ENCODE measurements at regions not wholly inside any gene's neighbourhood (a gene's known extent, or its start where the extent isn't known, plus 50 kb on each side); places are given as distances from the start of the nearest gene placed in this dataset.

DNA sequence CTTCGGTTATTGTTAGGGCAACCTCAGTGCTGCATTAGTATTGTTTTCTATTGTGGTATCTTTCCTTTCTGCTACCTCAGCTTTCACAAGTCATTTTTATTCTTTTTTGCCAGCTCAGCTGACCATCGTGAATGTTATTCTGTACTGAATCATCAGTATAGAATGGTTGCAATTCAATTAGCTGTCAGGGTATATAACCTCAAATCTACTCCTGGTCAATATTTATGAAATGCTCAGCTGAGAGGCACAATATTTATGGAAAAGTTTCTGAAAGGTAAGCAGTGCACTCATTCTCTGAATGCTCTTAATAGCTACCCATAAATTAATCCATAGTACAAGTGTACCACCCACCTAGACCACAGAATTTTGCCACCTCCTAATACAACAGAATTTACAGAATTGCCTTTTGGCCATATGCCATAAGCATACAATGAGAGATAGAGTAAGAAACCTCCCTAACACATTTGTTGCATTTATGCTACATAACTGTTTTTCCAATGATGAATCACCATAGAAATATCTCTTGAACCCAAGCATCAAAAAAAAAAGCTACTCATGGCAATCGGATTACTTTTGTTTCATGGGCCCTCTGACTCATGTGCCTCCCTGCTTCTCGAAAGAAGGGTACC is 732.6 kb upstream of the CHRM3 start:
- BruUV-seq (replicated peaks) = no TSS peak
- in situ Hi-C loops (cut with HindIII; ENCODE audit: extremely low pct_ligation_motif_present, low pct_unique_long_range_greater_than_20kb) (no loop called here), intact Hi-C loops (cut with micrococcal nuclease; ENCODE audit: unreplicated experiment) (no loop called here)
- ChIA-PET POLR2A (no interaction called here), CTCF (ENCODE audit: low intra/inter-chr PET ratio, low total read pairs) (no interaction called here)
- TF ChIP-seq, protein P1, sequence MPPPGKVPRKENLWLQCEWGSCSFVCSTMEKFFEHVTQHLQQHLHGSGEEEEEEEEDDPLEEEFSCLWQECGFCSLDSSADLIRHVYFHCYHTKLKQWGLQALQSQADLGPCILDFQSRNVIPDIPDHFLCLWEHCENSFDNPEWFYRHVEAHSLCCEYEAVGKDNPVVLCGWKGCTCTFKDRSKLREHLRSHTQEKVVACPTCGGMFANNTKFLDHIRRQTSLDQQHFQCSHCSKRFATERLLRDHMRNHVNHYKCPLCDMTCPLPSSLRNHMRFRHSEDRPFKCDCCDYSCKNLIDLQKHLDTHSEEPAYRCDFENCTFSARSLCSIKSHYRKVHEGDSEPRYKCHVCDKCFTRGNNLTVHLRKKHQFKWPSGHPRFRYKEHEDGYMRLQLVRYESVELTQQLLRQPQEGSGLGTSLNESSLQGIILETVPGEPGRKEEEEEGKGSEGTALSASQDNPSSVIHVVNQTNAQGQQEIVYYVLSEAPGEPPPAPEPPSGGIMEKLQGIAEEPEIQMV (CRISPR knock-in tag; IDR thresholded peaks at IDR 0.05; ENCODE audit: low read depth) = no peak
- no peak for TF ChIP-seq ZNF33A (CRISPR knock-in tag; IDR thresholded peaks at IDR 0.05; ENCODE audit: borderline replicate concordance)
- TF ChIP-seq CHD4 (IDR thresholded peaks at IDR 0.05; ENCODE audit: borderline replicate concordance, low read length) = no peak
- no peak for TF ChIP-seq ELF4 (CRISPR knock-in tag; IDR thresholded peaks at IDR 0.05; ENCODE audit: borderline replicate concordance)
- no peak for TF ChIP-seq TAF1 (CRISPR knock-in tag; IDR thresholded peaks at IDR 0.05)
- no peak for TF ChIP-seq ZNF543 (CRISPR knock-in tag; IDR thresholded peaks at IDR 0.05)
- TF ChIP-seq, protein P2, sequence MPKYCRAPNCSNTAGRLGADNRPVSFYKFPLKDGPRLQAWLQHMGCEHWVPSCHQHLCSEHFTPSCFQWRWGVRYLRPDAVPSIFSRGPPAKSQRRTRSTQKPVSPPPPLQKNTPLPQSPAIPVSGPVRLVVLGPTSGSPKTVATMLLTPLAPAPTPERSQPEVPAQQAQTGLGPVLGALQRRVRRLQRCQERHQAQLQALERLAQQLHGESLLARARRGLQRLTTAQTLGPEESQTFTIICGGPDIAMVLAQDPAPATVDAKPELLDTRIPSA (CRISPR knock-in tag; IDR thresholded peaks at IDR 0.05; ENCODE audit: borderline replicate concordance) = no peak
- TF ChIP-seq, protein P3, sequence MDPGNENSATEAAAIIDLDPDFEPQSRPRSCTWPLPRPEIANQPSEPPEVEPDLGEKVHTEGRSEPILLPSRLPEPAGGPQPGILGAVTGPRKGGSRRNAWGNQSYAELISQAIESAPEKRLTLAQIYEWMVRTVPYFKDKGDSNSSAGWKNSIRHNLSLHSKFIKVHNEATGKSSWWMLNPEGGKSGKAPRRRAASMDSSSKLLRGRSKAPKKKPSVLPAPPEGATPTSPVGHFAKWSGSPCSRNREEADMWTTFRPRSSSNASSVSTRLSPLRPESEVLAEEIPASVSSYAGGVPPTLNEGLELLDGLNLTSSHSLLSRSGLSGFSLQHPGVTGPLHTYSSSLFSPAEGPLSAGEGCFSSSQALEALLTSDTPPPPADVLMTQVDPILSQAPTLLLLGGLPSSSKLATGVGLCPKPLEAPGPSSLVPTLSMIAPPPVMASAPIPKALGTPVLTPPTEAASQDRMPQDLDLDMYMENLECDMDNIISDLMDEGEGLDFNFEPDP (CRISPR knock-in tag; conservative IDR thresholded peaks at IDR 0.05) = no peak
- TF ChIP-seq HNRNPL (IDR thresholded peaks at IDR 0.05; ENCODE audit: low read depth, low read length) = no peak
- 4% methylated on average over 4 of the region's 4 CpGs for WGBS (ENCODE audit: low lambda C conversion rate)
- no peaks in the 10 kb centered on the region for H3K36me3 ChIP-seq (replicated peaks in 1 of 2; ENCODE audit: control insufficient read depth in 1 of 2, insufficient read depth in 2 of 2, low read length in 2 of 2)
- no peak for DNase-seq (ENCODE audit: low spot score)
- no peaks in the 10 kb centered on the region; a peak in 1 of 5 replicates for H3K27me3 ChIP-seq (ENCODE audit: control insufficient read depth in 1 of 2, insufficient read depth in 2 of 2, low read length in 2 of 2)
- no peak overlapping the region for H3K4me2 ChIP-seq (ENCODE audit: low read depth, low read length)
- H3K4me1 ChIP-seq (ENCODE audit: insufficient read depth, low read length) = no peaks in the 10 kb centered on the region
- peaks cover 70% of the 10 kb centered on the region for H3K9me3 ChIP-seq (ENCODE audit: low read length)
- no peak overlapping the region for H2AFZ ChIP-seq (ENCODE audit: low read length)
- no peak for FAIRE-seq
- ATAC-seq = no peak
- no peaks in the 10 kb centered on the region for H4K20me1 ChIP-seq (ENCODE audit: insufficient read depth, low read length)
- no peaks in the 10 kb centered on the region for H3K79me2 ChIP-seq (ENCODE audit: insufficient read depth, low read length)
- H3K4me3 ChIP-seq (replicated peaks in 1 of 3; ENCODE audit: insufficient read depth in 1 of 3, low read depth in 2 of 3, low read length in 3 of 3) = no peak overlapping the region
- H3K27ac ChIP-seq (ENCODE audit: extremely low read length, insufficient read depth, low read length) = no peak overlapping the region
- no peak overlapping the region for H3K9ac ChIP-seq (ENCODE audit: insufficient read depth, low read depth, low read length)
